Mesenteric fat pad (tissue), 1 donor: ENCODE measurements at regions not wholly inside any gene's neighbourhood (a gene's known extent, or its start where the extent isn't known, plus 50 kb on each side); places are given as distances from the start of the nearest gene placed in this dataset.

ENCODE experiments used
- DNase-seq: peaks from one replicate; pipeline ENCODE4 v3.0.0-alpha.2; 2020; ENCODE audit warnings: low spot score
- donor health status: DM: yes; HTN: yes; CAD: no.

- DNase-seq = no peak
Measured at GRCh38 chr22:48690583-48691317, 1136.9 kb downstream of the BRD1 start.

GRCh38 chr22:48689206-48689605 is 1138.5 kb downstream of the BRD1 start:
- no peak for DNase-seq

GRCh38 chr22:48688366-48688765 is 1139.3 kb downstream of the BRD1 start:
- no peak for DNase-seq

DNA sequence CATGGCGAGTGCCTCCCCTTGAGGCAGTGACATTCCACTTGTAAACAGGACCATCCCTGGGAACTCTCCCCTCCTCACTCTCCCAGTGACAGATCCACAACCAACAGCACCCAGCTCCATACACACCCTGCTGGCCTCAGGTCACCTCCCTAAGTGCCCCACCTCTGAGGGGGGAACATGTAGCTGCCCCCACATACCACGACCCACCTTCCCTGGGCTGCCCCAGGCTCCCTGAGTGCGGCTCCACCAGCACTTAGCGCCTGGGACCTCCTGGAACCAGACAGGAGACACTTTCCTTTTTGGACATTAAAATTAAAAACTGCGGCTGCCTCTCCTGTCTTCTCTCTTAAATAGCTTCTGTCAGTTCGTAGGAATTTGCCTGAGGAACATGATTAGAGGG is 1140.1 kb downstream of the BRD1 start:
- DNase-seq = no peak

DNA sequence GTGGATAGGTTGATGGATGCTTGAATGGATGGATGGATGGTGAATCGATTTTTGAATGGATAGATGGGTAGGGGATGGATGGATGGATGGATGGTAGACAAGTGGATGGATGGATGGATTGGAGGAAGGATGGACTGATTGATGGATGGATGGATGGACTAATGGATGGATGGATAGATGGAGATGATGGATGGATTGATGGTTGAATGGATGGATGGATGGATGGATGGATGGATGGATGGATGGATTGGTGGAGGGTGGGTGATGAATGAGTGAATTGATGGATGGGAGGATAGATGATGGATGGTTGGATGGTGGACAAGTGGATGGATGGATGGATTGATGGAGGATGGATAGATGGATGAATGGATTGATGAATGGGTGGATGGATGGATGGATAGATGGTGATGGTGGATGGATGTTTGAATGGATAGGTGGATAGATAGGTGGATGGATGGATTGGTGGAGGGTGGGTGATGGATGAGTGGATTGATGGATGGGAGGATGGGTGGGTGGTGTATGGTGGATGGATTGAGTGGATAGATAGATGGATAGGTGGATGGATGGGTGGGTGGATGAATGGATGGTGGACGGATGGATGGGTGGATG is 1140.9 kb downstream of the BRD1 start:
- no peak for DNase-seq

DNA sequence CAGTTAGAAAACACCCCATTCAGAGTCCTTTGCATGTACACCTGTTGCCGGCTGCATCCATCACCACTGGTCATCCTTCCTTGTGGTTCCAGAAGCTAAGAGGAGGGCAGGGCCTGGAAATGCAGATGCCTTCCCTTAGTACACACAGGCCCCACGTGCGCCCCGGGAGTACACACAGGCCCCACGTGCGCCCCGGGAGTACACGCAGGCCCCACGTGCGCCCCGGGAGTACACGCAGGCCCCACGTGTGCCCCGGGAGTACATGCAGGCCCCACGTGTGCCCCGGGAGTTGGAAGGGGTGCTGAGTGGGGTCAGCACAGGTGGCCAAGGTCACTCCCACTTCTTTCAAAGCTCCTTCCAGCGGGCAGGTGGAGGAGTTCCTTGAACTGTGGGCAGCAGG is 1141.9 kb downstream of the BRD1 start:
- DNase-seq = no peak

DNA sequence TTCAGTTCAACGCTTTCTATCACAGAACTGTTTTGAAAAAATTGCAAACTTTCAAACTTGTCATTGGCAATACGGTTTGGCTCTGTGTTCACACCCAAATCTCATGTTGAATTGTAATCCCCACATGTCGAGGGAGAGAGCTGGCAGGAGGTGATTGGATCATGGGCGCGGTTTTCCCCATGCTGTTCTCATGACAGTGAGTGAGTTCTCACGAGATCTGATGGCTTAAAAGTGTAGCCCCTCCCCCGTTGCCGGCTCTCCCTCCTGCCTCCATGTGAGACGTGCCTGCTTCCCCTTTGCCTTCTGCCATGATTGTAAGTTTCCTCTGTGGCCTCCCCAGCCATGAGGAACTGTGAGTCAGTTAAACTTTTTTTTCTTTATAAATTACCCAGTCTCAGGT is 1144.0 kb downstream of the BRD1 start:
- no peak for DNase-seq

- DNase-seq = no peak
Measured at GRCh38 chr22:48682504-48682903, 1145.2 kb downstream of the BRD1 start.

GRCh38 chr22:48680601-48681000 is 1147.1 kb downstream of the BRD1 start:
- no peak for DNase-seq

GRCh38 chr22:48679656-48680555 is 1147.8 kb downstream of the BRD1 start:
- DNase-seq = no peak

DNA sequence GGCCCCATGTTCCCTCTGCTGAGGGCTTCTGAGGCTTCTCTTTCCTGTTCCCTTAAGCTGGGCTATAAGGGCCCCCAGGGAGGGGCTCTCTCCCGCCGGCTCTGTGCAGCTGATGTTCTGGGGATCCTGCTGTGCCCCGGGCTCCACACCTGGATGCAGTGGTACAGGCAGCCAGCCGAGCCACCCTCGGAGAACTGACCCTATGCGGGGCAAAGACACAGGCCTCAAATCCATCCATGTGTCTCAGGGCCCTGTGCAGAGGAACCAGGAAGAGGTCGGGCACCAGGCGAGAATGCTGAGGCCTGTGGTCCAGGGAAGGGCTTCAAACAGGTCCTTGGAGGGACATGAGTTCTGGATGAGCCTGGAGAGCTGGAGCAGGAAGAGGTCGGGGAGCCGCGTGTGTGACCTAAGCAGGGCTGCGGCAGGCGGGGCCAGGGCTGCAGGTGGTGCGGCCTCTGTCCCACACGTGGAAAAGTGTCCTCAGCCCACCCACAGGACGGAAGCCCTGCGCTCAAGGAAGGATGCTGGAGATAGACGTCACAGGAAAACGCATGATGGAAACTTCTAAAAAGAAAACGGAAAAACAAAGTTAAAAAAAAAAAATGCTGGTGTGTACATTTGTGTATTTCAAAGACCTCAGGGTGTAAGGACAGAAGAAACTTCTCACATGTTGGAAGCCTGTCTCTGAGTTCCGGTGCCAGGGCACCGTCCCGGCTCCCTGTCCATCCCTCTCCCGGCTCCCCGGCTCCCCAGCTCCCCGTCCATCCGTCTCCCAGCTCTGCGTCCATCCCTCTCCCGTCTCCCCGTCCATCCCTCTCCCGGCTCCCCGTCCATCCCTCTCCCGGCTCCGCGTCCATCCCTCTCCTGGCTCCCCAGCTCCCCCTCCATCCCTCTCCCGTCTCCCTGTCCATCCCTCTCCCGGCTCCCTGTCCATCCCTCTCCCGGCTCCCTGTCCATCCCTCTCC is 1149.2 kb downstream of the BRD1 start:
- no peak for DNase-seq

GRCh38 chr22:48677621-48678020 is 1150.1 kb downstream of the BRD1 start:
- no peak for DNase-seq

DNA sequence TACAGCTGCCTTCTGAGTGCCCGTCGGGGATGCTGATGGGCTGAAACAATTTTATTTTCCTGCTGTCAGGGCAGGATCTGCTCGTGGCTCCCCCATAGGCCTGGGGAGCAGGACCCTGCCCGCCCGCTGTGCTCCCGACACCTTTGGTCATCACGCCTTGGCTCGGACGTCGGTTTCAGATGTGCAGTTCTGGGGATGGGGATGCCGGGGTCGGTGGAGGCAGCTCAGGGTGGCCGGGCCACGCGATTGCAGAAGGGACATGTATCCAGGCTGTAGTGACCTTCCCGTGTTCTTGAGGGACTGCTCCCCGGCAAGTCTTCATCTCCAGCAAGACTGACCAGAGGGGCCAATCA is 1150.5 kb downstream of the BRD1 start:
- DNase-seq = no peak

DNA sequence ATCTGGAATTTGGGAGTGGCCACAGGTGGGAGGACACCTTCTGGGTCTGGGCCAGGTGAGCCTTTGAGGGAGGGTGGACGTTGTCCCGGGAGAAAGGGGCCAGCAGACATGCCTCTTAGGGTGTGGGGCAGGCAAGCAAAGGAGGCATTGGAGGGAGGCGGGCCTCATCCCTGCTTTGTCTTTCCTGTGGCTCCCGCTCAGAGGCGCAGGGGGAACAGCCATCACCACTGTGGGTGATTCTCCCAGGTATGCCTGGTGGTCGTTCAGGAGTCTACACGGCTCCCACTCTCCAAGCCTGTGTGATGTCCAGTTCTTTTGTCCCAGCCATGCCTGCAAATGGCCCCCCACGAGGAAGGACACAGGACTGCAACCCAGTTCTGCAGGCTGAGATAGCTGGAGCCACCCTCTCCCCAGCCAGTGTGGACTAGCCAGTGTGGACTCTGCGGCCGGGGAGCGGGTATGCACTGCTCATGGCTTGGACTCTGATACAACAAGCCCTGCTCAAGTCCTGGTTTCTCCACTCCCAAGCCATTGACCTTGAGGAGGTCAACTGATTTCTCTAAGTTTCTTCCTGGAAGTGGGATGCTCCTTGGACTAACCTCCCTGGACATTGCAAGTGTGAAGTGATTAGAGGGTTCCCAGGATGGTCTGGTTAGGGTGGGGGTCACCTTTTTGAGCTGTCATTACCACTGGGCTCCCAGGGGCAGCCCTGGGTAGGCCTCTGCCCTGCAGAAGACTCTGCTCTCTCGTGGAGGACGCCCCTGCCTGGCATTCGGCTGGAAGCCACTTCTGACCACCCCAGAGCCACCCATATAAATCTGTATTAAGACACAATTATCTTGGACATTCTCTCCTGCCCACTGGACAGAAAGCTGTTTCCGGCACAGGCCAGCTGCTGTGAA is 1151.2 kb downstream of the BRD1 start:
- no peak for DNase-seq

DNA sequence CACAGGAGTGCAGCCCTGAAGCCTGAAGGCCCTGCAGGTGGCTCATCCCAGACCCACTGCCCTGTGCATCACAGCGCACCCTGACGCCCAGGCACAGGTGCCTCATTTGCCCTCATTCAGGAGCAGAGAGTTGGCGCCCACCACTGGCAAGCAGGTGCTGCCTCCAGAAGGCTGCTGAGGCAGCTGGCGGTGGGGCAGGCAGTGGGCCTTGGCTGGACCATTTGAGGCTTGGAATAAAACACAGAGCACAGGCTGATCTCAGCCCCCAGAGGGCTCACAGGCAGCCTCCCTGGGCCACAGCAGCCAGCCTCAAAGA is 1151.9 kb downstream of the BRD1 start:
- DNase-seq = no peak

- DNase-seq = no peak
Measured at GRCh38 chr22:48675141-48675829, 1152.4 kb downstream of the BRD1 start.

- DNase-seq = no peak
Measured at GRCh38 chr22:48673806-48674500, 1153.7 kb downstream of the BRD1 start.

GRCh38 chr22:48672387-48672786 is 1155.3 kb downstream of the BRD1 start:
- DNase-seq = no peak

DNA sequence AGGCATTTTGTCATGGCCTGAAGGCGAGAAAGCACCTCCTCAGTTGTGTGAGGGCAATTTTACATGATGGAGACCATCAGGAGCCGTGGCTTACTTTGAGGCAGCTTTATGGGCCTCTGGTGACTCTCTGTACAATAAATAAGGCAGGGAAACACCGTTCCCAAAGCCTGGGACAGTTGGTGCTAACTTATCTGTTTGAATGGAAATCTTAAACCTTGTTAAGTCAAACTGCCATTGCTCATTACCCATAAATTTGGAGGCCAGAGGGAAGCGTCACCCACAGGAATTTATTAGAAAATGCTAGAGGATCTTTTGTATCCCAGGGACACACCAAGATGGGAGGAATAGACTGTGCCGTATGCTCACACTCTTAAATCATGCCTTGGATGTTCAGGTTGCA is 1156.9 kb downstream of the BRD1 start:
- DNase-seq = no peak
